SU-DHL-6 (cell line): ENCODE measurements at regions not wholly inside any gene's neighbourhood (a gene's known extent, or its start where the extent isn't known, plus 50 kb on each side); places are given as distances from the start of the nearest gene placed in this dataset.

ENCODE experiments used
- CTCF ChIP-seq: fragments of 200-600 bp; sonication (generic); IDR thresholded peaks from one replicate; pipeline ENCODE4 v1.5.1; 2017; ENCODE audit warnings: antibody characterized with exemption, mild to moderate bottlenecking, low read length, moderate library complexity; ENCODE audit not compliant: insufficient read depth, poor library complexity, severe bottlenecking
- EZH2phosphoT487 ChIP-seq: fragments of 200-600 bp; sonication (generic), shearing (Covaris generic); conservative IDR thresholded peaks from 2 replicates; pipeline ENCODE4 v1.6.1; 2018; ENCODE audit warnings: mild to moderate bottlenecking, antibody characterized with exemption, low read length, moderate library complexity, mixed read lengths

- TF ChIP-seq EZH2phosphoT487 (no peak), CTCF (no peak)
Measured at GRCh38 chr10:52703451-52703850, 69.1 kb downstream of the MBL2 start.
